ENCODE measurements at regions not wholly inside any gene's neighbourhood (a gene's known extent, or its start where the extent isn't known, plus 50 kb on each side); places are given as distances from the start of the nearest gene placed in this dataset.

- no peak for ATAC-seq
- H3K27ac ChIP-seq = no peak overlapping the region
- no peak overlapping the region for H3K4me3 ChIP-seq
- no peaks in the 10 kb centered on the region for H3K9me3 ChIP-seq
- H3K4me2 ChIP-seq = no peak overlapping the region
- WGBS (ENCODE audit: missing lambda C conversion rate) = 16% methylated on average over 2 of the region's 2 CpGs
- POLR2A ChIA-PET = no interaction called here
- CTCF ChIA-PET = no interaction called here
- TF ChIP-seq EHF (CRISPR knock-in tag; IDR thresholded peaks at IDR 0.05) (no peak), BHLHE40 (IDR thresholded peaks at IDR 0.05; ENCODE audit: low read depth, low read length) (no peak), HMGXB4 (CRISPR knock-in tag; IDR thresholded peaks at IDR 0.05; ENCODE audit: borderline replicate concordance) (no peak), CTCF (IDR thresholded peaks at IDR 0.05) (no peak), TFCP2L1 (CRISPR knock-in tag; IDR thresholded peaks at IDR 0.05) (no peak), RAD21 (conservative IDR thresholded peaks at IDR 0.05 in 1 of 2, IDR thresholded peaks at IDR 0.05 in 1 of 2) (no peak)
- no peak for DNase-seq (ENCODE audit: low read depth in 1 of 2, low spot score in 1 of 2)
- no peak for FAIRE-seq
- no peaks in the 10 kb centered on the region for H3K4me1 ChIP-seq
These were observed 495.9 kb upstream of the POT1 start for GRCh38 chr7:125425506-125425905.

GRCh38 chr7:125424721-125425120 is 495.1 kb upstream of the POT1 start:
- Histone ChIP-seq H3K4me3 (no peak overlapping the region), H3K4me2 (no peak overlapping the region), H3K27ac (no peak overlapping the region), H3K4me1 (no peaks in the 10 kb centered on the region), H3K9me3 (no peaks in the 10 kb centered on the region)
- CTCF ChIA-PET = interaction anchor here (0.7 kb wide), 1 partner anchor 1280 kb away, joined by 3 read pairs; no protein-coding TSS in a partner anchor
- ATAC-seq (no peak), DNase-seq (ENCODE audit: low read depth in 1 of 2, low spot score in 1 of 2) (no peak), FAIRE-seq (no peak)
- POLR2A ChIA-PET = no interaction called here
- WGBS (ENCODE audit: missing lambda C conversion rate) = 0% methylated on average over 3 of the region's 3 CpGs
- TF ChIP-seq MAX (IDR thresholded peaks at IDR 0.05) (no peak), MAFK (IDR thresholded peaks at IDR 0.05; ENCODE audit: partially characterized antibody) (no peak), EHMT2 (IDR thresholded peaks at IDR 0.05; ENCODE audit: low read depth) (no peak), FOSL2 (IDR thresholded peaks at IDR 0.05) (no peak), FOSL2 (CRISPR knock-in tag; IDR thresholded peaks at IDR 0.05) (no peak), RNF2 (IDR thresholded peaks at IDR 0.05; ENCODE audit: borderline replicate concordance, low read depth) (no peak), BHLHE40 (IDR thresholded peaks at IDR 0.05; ENCODE audit: low read depth, low read length) (no peak), CEBPB (IDR thresholded peaks at IDR 0.05) (no peak), HOXB13 (CRISPR knock-in tag; IDR thresholded peaks at IDR 0.05; ENCODE audit: low read depth) (no peak), JUN (IDR thresholded peaks at IDR 0.05) (no peak), POLR2AphosphoS2 (conservative IDR thresholded peaks at IDR 0.05; ENCODE audit: low read length) (no peak), EHF (CRISPR knock-in tag; IDR thresholded peaks at IDR 0.05) (no peak), ZFP36 (IDR thresholded peaks at IDR 0.05; ENCODE audit: borderline replicate concordance, partially characterized antibody) (no peak), TFCP2L1 (CRISPR knock-in tag; IDR thresholded peaks at IDR 0.05) (no peak), HEYL (CRISPR knock-in tag; IDR thresholded peaks at IDR 0.05) (no peak), RFX5 (IDR thresholded peaks at IDR 0.05) (no peak), PHF8 (IDR thresholded peaks at IDR 0.05; ENCODE audit: borderline replicate concordance, low read depth) (no peak)
- TF ChIP-seq, protein P1, sequence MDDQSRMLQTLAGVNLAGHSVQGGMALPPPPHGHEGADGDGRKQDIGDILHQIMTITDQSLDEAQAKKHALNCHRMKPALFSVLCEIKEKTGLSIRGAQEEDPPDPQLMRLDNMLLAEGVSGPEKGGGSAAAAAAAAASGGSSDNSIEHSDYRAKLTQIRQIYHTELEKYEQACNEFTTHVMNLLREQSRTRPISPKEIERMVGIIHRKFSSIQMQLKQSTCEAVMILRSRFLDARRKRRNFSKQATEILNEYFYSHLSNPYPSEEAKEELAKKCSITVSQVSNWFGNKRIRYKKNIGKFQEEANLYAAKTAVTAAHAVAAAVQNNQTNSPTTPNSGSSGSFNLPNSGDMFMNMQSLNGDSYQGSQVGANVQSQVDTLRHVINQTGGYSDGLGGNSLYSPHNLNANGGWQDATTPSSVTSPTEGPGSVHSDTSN (IDR thresholded peaks at IDR 0.05) = no peak
